SU-DHL-6 (cell line): ENCODE measurements at regions not wholly inside any gene's neighbourhood (a gene's known extent, or its start where the extent isn't known, plus 50 kb on each side); places are given as distances from the start of the nearest gene placed in this dataset.

ENCODE experiments used
- H2AFZ ChIP-seq: fragments of 200-600 bp; sonication (generic); 2 replicates; pipeline ENCODE4 v1.6.1; 2014; ENCODE audit warnings: low read depth, mild to moderate bottlenecking, moderate library complexity, mixed read lengths, antibody characterized with exemption, low read length; ENCODE audit not compliant: severe bottlenecking
- H3F3A ChIP-seq: fragments of 200-600 bp; shearing (Covaris generic); 2 replicates; pipeline ENCODE4 v1.6.0; 2016; ENCODE audit warnings: antibody characterized with exemption, mild to moderate bottlenecking; ENCODE audit not compliant: insufficient read depth
- H3K27ac ChIP-seq: fragments of 200-600 bp; sonication (generic); 2 replicates; pipeline ENCODE4 v1.5.1; 2016; ENCODE audit warnings: low read depth, mild to moderate bottlenecking, low read length, moderate library complexity, mixed read lengths
- H3K27me3 ChIP-seq: fragments of 200-600 bp; sonication (generic), shearing (Covaris generic); 2 replicates; pipeline ENCODE4 v1.6.0; 2014; ENCODE audit warnings: mild to moderate bottlenecking, low read length
- H3K36me3 ChIP-seq: fragments of 200-600 bp; sonication (generic); 2 replicates; pipeline ENCODE4 v1.6.1; 2014; ENCODE audit warnings: mild to moderate bottlenecking, low read length, mixed read lengths
- H3K4me2 ChIP-seq: fragments of 300-600, 200-600 bp; shearing (Covaris generic), sonication (generic); 2 replicates; pipeline ENCODE4 v1.6.0; 2014; ENCODE audit warnings: low read length, low read depth, mild to moderate bottlenecking; ENCODE audit not compliant: poor library complexity, severe bottlenecking
- H3K4me3 ChIP-seq: fragments of 200-600 bp; sonication (generic); 2 replicates; pipeline ENCODE4 v1.5.1; 2014; ENCODE audit warnings: antibody characterized with exemption, low read length, mild to moderate bottlenecking, mixed read lengths; ENCODE audit not compliant: insufficient read depth, poor library complexity, severe bottlenecking
- H3K79me2 ChIP-seq: fragments of 200-600 bp; sonication (generic); 2 replicates; pipeline ENCODE4 v1.6.1; 2014; ENCODE audit warnings: mild to moderate bottlenecking, low read length, moderate library complexity; ENCODE audit not compliant: insufficient read depth
- H3K9ac ChIP-seq: fragments of 200-600 bp; sonication (generic); 2 replicates; pipeline ENCODE4 v1.7.0; 2014; ENCODE audit warnings: mild to moderate bottlenecking, low read length
- H3K9me2 ChIP-seq: fragments of 200-600 bp; sonication (generic); replicated peaks from 2 replicates; pipeline ENCODE4 v1.6.1; 2014; ENCODE audit warnings: low read length; ENCODE audit not compliant: insufficient read depth
- H3K9me3 ChIP-seq: fragments of 200-600 bp; sonication (generic); 2 replicates; pipeline ENCODE4 v1.6.1; 2014; ENCODE audit warnings: low read length, mixed read lengths; ENCODE audit not compliant: insufficient read depth
- H4K20me1 ChIP-seq: fragments of 200-600 bp; sonication (generic); 2 replicates; pipeline ENCODE4 v1.6.1; 2014; ENCODE audit warnings: low read depth, mild to moderate bottlenecking, antibody characterized with exemption, low read length, moderate library complexity, mixed read lengths
- CTCF ChIP-seq: fragments of 200-600 bp; sonication (generic); IDR thresholded peaks from one replicate; pipeline ENCODE4 v1.5.1; 2017; ENCODE audit warnings: antibody characterized with exemption, mild to moderate bottlenecking, low read length, moderate library complexity; ENCODE audit not compliant: insufficient read depth, poor library complexity, severe bottlenecking
- EZH2phosphoT487 ChIP-seq: fragments of 200-600 bp; sonication (generic), shearing (Covaris generic); conservative IDR thresholded peaks from 2 replicates; pipeline ENCODE4 v1.6.1; 2018; ENCODE audit warnings: mild to moderate bottlenecking, antibody characterized with exemption, low read length, moderate library complexity, mixed read lengths

- no peaks in the 10 kb centered on the region for H3F3A ChIP-seq
- no peak overlapping the region for H3K4me3 ChIP-seq
- no peaks in the 10 kb centered on the region for H3K9me3 ChIP-seq
- no peak overlapping the region for H3K4me2 ChIP-seq
- no peaks in the 10 kb centered on the region for H3K79me2 ChIP-seq
- H3K27me3 ChIP-seq: no peaks in the 10 kb centered on the region
- H3K27ac ChIP-seq: no peak overlapping the region
- H3K9me2 ChIP-seq: no peaks in the 10 kb centered on the region
- no peak overlapping the region for H3K9ac ChIP-seq
- H2AFZ ChIP-seq: no peak overlapping the region
- no peak for TF ChIP-seq CTCF
- no peak for TF ChIP-seq EZH2phosphoT487
- H4K20me1 ChIP-seq: no peaks in the 10 kb centered on the region
- H3K36me3 ChIP-seq: no peaks in the 10 kb centered on the region
Observed at GRCh38 chr12:63457428-63457827, 210.9 kb downstream of the DPY19L2 start.

- no peak overlapping the region for H3K4me2 ChIP-seq
- no peaks in the 10 kb centered on the region for H3K27me3 ChIP-seq
- H3K79me2 ChIP-seq: no peaks in the 10 kb centered on the region
- H2AFZ ChIP-seq: no peak overlapping the region
- H4K20me1 ChIP-seq: no peaks in the 10 kb centered on the region
- H3K36me3 ChIP-seq: no peaks in the 10 kb centered on the region
- no peaks in the 10 kb centered on the region for H3K9me2 ChIP-seq
- H3K27ac ChIP-seq: no peak overlapping the region
- no peak overlapping the region for H3K4me3 ChIP-seq
- no peak for TF ChIP-seq EZH2phosphoT487
- TF ChIP-seq CTCF: no peak
- no peak overlapping the region for H3K9ac ChIP-seq
- H3F3A ChIP-seq: no peaks in the 10 kb centered on the region
- H3K9me3 ChIP-seq: no peaks in the 10 kb centered on the region
Observed at GRCh38 chr12:63450816-63451215, 217.5 kb downstream of the DPY19L2 start.

GRCh38 chr12:63450334-63450733 lies 218.0 kb downstream of the DPY19L2 start:
- H3K36me3 ChIP-seq: no peaks in the 10 kb centered on the region
- no peak overlapping the region for H2AFZ ChIP-seq
- no peaks in the 10 kb centered on the region for H3K9me3 ChIP-seq
- no peak for TF ChIP-seq CTCF
- TF ChIP-seq EZH2phosphoT487: no peak
- no peaks in the 10 kb centered on the region for H3K9me2 ChIP-seq
- no peaks in the 10 kb centered on the region for H4K20me1 ChIP-seq
- H3K79me2 ChIP-seq: no peaks in the 10 kb centered on the region
- no peaks in the 10 kb centered on the region for H3F3A ChIP-seq
- no peak overlapping the region for H3K4me3 ChIP-seq
- no peak overlapping the region for H3K9ac ChIP-seq
- H3K4me2 ChIP-seq: no peak overlapping the region
- no peaks in the 10 kb centered on the region for H3K27me3 ChIP-seq
- H3K27ac ChIP-seq: no peak overlapping the region
